AG09319 (cell line): ENCODE measurements at regions not wholly inside any gene's neighbourhood (a gene's known extent, or its start where the extent isn't known, plus 50 kb on each side); places are given as distances from the start of the nearest gene placed in this dataset.

Source experiments
- DNase-seq: peaks from one replicate; pipeline ENCODE4 v3.0.0-alpha.2; 2010; ENCODE audit warnings: low read depth; ENCODE audit errors: extremely low read depth
- CTCF ChIP-seq: IDR thresholded peaks from 2 replicates; pipeline ENCODE4 v1.5.1; 2011; ENCODE audit warnings: low read depth, mild to moderate bottlenecking, inconsistent platforms, low read length, moderate library complexity

GRCh38 chr2:83650898-83651297 lies 808.2 kb downstream of the SUCLG1 start:
- no peak for DNase-seq
- TF ChIP-seq CTCF: no peak

GRCh38 chr2:83650161-83650560 lies 808.9 kb downstream of the SUCLG1 start:
- no peak for DNase-seq
- TF ChIP-seq CTCF: no peak

- DNase-seq: no peak
- TF ChIP-seq CTCF: no peak
These were observed 818.6 kb downstream of the SUCLG1 start for GRCh38 chr2:83640506-83640905.

GRCh38 chr2:83633423-83633822 lies 825.7 kb downstream of the SUCLG1 start:
- no peak for DNase-seq
- no peak for TF ChIP-seq CTCF

GRCh38 chr2:83630351-83630750 lies 828.7 kb downstream of the SUCLG1 start:
- no peak for DNase-seq
- TF ChIP-seq CTCF: no peak

GRCh38 chr2:83615511-83615910 lies 843.6 kb downstream of the SUCLG1 start:
- no peak for TF ChIP-seq CTCF
- no peak for DNase-seq

- DNase-seq: no peak
- TF ChIP-seq CTCF: no peak
These were observed 845.9 kb downstream of the SUCLG1 start for GRCh38 chr2:83613178-83613577.
